SU-DHL-6 (cell line): ENCODE measurements at regions not wholly inside any gene's neighbourhood (a gene's known extent, or its start where the extent isn't known, plus 50 kb on each side); places are given as distances from the start of the nearest gene placed in this dataset.

Experiments
- EZH2phosphoT487 ChIP-seq: fragments of 200-600 bp; sonication (generic), shearing (Covaris generic); conservative IDR thresholded peaks from 2 replicates; pipeline ENCODE4 v1.6.1; 2018; ENCODE audit warnings: mild to moderate bottlenecking, antibody characterized with exemption, low read length, moderate library complexity, mixed read lengths
- TF ChIP-seq, protein P1 (sequence below): fragments of 200-600 bp; sonication (generic); IDR thresholded peaks from one replicate; pipeline ENCODE4 v1.5.1; 2017; ENCODE audit warnings: antibody characterized with exemption, mild to moderate bottlenecking, low read length, moderate library complexity; ENCODE audit not compliant: insufficient read depth, poor library complexity, severe bottlenecking

DNA sequence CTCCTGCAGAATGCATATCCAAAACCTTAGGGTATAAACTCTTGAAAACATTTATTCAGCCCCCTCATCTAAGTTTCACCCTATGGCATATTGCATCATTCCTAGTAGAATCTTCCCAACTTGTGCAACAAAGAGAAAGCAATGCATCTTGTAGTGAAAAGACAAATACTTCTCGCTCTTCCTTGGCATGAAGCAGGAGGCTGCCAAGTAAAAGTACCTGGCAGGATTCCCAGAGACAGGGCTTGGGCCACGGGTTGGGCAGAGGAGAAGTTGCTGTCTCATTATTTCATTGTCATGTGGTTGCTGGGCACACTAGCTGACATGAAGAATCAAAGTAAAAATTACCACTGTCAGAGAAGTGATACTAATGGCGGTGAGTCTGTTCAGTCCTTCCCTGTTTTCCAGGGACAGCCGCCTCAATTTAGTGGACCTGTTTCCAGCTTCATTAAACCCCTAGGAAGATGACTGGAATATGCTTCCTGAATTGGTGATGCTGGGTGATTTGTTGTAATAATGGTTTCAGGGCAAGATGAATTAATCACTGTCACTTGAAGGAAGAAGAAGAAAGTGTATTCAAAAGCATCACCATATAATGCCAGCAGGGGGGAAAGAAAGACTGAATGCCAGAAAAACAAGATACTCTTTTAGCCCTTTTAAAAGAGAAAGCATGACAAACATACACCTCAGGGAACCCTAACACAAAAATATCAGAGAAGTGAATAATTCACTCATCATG lies 380.5 kb upstream of the IGFBP7 start:
- TF ChIP-seq, protein P1, sequence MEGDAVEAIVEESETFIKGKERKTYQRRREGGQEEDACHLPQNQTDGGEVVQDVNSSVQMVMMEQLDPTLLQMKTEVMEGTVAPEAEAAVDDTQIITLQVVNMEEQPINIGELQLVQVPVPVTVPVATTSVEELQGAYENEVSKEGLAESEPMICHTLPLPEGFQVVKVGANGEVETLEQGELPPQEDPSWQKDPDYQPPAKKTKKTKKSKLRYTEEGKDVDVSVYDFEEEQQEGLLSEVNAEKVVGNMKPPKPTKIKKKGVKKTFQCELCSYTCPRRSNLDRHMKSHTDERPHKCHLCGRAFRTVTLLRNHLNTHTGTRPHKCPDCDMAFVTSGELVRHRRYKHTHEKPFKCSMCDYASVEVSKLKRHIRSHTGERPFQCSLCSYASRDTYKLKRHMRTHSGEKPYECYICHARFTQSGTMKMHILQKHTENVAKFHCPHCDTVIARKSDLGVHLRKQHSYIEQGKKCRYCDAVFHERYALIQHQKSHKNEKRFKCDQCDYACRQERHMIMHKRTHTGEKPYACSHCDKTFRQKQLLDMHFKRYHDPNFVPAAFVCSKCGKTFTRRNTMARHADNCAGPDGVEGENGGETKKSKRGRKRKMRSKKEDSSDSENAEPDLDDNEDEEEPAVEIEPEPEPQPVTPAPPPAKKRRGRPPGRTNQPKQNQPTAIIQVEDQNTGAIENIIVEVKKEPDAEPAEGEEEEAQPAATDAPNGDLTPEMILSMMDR: no peak
- TF ChIP-seq EZH2phosphoT487: no peak
